Middle frontal gyrus (tissue), 1 donor: ENCODE measurements at regions not wholly inside any gene's neighbourhood (a gene's known extent, or its start where the extent isn't known, plus 50 kb on each side); places are given as distances from the start of the nearest gene placed in this dataset.

ENCODE experiments used
- DNase-seq: peaks from one replicate; pipeline ENCODE4 v3.0.0-alpha.2; 2015; ENCODE audit warnings: low spot score; ENCODE audit errors: extremely low spot score

DNA sequence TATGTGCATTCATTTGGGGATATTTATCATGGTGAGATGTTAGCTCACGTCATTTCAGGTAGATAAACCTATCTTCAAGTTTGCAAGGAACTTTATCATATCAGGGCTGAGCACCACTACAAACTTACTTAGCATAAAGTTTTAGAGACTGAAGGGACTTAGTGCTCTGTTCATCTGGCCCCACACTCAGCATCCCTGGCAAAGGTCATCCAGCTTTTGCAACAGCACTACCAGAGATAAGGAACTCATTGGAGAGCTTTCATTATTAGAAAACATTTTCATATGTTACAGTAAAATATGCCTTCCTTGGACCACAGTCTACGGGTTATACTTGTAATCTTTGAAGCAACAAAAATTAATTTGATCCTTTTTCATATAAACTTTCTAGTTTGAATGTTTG is 263.4 kb downstream of the POU4F1 start:
- no peak for DNase-seq

DNA sequence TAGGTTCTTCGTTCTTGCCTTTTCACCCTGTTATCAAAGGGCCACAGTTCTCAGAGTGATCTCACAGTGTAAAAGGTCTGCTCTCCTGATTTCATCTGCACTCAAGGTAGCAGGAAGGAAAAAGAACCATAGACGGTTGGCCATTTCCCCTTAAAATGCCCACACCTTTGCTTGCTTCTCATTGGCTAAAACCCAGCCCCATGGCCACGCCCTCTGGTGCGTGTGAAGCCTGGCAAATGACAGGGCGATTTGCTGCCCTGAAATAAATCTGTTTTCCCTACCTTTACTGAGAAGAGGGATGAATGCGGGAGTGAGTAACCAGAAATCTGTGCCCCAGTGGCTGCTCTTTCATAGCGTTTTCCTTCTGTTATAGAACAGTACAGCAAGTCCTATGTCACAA is 269.3 kb downstream of the POU4F1 start:
- no peak for DNase-seq

DNA sequence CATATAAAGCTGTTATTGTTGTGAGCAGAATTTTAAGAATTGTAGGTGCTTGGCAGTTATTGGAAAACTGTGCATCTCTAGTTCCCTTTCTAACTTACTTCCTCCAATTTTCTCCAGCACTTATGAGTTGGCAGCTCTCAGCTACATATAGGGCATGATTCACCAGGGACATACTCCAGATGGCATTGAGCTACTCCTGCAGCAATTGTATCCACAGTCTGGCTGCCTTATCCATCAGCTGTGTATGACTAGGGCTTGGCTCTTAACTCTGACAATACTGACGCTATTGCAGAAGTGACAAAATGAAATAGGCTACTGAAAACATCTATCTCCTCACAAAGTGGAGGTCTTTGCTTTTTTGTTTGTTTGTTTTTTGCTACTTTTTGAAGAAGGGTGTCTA is 276.7 kb downstream of the POU4F1 start:
- DNase-seq: no peak

DNA sequence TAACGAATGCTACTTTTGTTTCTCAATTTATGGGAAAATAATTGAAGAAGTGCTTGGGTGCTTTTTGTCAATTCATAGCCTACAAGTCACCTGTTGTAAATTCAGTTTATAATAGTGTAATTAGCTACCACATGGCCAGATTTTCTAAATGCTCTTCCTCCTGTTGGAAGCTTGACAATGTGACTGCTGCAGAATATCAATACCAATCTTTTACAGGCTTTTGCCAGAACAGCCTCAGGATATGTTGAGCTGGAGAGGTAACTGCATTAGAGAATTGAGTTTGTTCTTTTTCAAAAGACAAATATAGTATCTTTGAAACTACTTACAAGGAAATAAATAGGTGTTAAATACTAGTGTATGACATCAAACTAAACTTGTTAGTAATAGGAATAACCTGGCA is 277.8 kb downstream of the POU4F1 start:
- DNase-seq: no peak

DNA sequence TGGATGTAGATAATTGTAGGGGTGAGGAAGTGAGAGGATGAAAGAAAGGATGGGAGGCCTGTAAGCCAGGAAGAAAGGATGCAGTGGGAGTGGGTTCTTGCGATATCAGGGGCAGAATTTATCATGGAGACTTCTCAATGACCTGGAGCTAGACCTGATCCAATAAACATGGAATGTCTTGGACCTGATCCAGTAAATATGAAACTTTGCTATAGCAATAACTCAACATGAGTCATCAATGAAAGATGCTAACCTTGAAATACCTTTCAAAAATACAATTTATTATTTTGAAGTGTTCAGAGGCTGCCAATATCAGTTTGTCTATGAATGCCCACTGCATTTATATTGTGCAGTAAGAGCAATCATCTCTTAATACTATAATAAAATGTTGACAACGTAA is 279.5 kb downstream of the POU4F1 start:
- no peak for DNase-seq

DNA sequence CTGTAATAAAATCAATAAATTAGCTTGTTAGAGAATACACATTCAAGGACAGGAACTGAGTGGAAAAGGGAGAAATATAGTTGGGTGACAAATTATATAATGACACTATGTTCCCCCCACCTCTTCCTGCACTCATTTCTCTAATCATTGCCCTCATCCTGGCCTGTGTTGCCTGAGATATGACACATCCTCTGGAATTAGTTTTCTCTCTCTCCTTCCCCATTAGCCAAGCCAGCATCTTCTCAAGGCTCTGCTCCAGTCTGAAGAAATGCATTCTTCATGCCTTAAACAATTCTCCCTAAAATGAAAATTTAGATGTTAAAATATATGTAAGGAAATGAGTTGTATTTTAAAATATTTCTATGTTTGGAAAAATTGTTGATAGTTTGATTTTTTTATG is 280.3 kb downstream of the POU4F1 start:
- no peak for DNase-seq

DNA sequence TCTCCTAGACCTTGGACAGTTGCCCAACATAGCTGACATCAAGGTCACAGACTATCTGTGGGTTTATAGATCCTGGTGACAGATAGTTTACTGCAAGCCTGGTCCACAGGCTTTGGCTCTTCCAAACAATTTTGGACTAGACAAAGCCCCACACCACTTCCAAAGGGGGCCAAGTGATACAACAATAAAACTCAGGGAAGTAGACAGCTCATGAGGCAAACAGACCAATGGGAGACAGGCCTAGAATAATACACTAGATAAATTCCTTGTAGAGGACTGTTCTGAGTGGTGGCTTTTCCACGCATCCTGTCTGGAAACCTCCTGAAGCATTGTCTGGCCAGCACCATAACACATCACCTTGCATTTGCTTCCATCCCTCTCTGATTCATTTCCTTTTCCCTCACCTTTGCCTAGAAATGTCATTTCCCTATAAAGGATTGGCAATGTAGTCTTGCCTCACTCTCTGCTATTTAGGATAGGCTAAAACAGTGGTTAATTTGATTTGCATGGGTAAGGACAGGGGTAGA is 284.2 kb downstream of the POU4F1 start:
- no peak for DNase-seq

DNA sequence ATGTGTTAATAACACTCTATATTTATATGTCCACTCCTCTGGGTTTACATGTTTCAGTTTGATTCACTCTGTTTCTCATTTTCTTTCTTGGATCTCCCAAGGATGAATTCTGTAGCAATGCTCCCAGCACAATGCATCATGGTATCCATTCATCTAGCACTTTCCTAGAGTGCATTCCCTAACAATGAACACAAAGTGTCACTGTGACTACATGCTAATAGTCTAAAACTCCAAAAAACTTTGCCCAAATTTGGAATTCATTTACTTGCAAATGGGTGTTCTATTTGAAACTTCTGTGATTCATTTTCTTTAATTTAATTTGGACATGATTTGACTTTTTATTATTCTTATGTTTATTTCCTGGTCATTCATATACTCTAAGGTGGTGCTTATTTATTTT is 286.3 kb downstream of the POU4F1 start:
- no peak for DNase-seq

DNA sequence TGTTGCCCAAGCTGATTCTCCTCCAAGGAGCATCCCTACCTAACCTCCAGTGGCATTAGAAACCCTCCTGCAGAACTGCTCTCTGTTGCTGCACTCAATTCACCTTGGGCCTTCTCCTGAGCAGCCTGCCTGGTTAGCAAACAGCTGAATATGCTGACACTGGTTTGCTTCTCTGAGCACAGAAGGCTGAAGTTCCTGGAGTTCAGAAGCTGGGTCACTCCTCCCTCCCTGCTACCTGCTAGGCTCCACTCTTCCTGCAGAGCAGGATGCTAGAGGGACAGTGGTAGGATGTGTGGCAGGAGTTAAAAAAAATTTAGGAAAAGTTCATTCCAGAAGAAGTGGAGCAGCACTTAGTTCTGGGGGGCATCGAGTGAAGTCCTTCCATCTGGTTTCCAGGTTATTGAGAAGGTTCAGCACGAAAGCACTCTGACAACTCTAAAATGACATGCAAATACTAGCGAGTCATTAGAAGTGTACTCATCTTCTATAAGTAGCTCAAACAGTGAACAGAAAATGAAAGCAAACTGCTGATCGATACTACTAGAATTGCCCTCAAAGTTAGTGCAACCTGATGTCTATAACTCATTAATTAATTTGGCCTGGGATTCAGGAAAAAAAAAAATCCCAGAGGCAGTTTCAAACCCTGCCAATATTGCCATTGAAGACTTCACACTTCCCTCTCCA is 293.7 kb downstream of the POU4F1 start:
- DNase-seq: no peak

DNA sequence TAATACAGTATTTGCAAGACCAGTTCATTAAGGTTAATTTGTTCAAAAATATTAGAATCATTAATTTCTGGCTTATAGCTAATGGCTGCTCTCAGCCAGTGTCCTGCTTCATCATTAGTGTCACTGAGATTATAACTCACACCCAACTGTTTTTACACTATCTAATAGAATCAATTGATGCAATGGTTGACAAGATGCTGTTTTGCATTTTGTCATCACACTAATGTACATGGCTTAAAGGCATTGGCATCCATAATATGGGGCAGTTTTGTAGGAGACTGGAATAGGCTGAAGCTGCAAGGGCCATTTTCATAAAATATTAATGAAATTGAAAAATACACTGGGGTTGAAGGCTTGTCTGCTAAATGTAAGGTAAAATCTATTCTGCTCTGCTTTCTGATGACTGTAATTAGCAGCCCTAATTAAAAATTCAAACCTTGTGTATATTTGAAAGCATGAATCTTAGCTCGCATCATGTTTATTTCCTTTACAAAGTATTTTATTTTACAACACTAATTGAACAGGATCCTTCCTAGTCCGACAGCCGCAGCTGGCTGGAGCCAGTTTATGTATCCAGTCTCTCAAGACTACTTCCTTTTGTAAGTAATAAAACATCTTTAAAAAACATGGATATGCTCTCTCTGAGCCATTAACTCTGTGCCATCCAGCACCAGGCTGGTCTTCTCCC is 296.7 kb downstream of the POU4F1 start:
- no peak for DNase-seq

DNA sequence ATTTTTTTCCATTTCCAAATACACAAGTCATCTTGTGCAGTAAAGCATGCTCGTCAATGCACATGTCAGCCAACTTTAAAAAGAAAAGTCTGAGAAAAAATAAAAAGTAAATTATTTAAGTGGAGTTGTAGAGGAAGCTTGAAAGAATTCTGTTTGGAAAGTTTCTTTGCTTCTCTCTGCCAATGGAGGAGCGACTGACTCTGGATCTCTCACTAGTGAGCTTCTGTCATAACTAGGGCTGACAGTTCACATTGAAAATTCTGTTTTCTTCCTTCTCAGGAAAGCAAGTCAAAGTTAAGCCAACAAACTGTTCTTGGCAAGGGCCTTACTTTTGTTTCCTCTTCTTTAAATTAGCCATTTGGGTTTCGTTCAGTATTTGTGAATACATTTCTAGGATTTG is 298.2 kb downstream of the POU4F1 start:
- DNase-seq: no peak

DNA sequence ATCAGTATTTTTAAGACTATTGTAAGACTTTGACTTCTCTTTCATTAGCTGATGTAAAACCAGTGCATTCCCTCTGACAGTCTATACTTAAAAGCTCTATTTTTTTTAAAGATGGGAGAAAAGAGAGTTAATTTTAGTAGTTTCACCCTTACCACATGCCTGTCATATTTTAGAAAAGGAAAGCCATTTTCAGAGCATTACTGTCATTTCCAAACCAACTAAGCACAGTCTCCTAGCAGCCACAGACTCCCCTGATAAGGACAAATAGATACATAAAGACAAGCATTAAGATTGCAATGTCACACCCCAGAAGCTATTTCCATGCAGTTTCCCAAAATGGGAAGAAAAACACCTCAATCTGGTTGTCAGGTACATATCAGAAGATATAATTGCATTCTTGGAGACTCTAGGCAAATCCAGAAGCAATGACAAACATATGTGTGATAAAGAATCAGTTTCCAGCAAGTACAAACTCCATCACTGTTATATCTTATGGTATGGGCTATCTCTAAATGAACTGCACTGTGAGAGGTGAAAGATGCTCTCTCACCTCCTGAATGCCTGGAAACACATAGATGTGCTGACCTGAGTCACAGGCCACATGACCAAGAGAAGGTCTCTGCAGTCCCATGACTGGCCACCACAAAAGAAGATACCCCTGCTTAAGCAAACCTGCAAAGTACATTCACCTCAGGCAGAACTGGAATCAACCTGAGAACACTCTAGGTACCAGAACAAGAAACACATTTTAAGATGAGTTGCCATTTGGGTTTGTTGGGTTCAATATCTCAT is 303.3 kb downstream of the POU4F1 start:
- DNase-seq: no peak

DNA sequence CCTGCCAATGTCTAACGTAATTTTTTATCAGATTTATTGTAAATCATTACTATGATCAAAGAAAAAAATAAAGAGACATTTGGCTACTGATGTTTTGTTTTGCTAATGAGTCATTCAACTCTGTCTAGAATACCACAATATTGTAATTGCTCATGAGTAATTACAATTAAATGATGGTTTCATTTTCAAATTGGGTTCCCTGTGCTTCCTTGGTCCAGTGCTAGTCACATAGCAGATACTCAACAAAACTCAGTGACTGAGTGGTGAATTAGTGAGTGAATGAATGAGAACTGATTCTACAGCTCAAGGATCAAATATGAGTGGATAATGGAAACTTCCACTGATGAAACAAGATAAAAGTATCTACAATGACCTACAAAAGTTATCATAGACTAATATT is 304.7 kb downstream of the POU4F1 start:
- DNase-seq: no peak

DNA sequence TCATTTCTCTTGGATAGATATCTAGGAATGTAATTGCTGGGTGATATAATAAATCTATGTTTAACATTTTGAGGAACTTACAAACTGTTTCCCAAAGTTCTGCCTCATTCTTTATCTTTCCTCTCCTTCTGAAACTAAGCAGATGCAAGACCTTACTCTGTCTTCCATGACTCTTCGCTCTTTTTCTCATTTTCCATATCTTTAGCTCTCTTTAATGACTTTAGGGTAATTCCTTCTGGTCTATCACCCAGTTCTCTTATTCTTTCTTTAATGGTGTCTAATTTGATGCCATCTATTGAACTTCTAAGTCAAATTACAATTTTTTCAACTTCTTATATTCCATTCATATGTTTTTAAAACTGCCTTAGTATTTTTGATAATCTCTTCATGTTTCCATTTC is 316.6 kb downstream of the POU4F1 start:
- no peak for DNase-seq

DNA sequence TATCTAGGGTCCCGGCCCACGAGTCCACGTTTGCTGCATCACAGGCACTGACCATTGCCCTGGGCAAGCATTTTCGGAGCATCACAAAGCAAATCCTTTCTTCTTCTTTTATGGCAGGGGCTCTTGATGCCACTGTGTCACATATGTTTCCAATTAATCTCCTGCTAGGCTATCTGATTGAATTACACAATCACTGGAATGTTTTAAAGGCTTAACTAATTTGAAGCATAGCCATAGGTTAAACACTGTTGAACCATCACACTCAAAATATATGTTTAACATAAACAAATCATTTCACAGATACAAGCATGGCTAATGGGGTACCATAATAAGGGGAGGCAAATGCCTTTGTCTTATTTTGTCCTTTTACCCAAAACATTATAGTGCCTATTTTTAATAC is 338.3 kb downstream of the POU4F1 start:
- DNase-seq: no peak

DNA sequence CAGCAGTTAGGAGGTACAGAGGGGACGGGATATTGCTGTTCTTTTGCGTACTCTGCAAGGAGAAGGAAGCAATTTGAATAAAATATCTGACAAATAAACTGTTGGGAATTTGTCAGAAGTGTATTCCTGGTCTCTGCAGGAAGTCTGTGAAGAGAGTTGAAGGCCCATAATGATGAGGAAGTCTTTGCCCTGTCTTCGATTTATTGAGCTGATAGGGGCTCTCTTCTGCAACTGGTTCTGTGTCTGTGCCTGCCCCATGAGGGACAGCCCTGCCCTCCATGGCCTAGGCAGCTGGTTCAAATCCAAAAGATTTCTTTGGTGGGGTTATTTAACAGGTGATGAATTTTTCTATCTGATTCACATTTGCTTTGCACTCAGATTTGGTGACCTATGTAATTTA is 339.7 kb upstream of the EDNRB start:
- DNase-seq: no peak

DNA sequence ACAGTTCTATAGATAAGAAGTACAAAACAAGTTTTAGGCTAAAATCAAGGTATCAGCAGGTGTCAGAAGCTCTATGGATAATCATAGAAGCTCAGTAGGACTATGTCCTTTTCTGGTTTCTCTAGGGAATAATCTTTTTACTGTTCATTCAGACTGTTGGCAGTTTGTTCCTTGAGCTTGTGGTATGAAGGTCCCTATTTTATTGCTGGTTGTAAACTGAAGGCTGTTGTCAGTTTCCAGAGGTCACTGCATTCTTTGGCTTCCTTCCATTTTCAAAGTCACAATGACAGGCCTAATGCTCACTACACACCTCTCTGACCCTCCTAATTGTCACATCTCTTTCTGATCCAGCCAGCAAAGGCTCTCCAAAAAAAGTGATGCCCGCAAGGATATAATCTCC is 337.9 kb upstream of the EDNRB start:
- no peak for DNase-seq

DNA sequence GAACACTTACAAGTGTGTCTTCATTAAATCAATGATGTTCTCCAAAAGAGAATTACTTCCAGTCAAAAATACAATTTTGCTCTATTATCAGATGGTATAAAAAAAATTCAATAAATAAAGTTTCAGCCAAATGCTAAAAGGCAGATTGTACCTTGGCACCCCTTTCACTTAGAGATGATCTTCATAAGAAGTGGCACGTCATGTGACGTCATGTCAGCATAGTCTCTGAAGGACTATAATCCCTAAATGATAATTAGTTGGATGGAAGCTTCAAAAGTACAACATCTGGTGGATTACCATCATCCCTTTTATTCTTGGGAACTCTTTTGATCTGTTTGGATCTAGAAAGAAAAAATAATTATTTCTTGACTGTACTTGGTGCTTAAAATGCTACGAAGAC is 335.5 kb upstream of the EDNRB start:
- DNase-seq: no peak

DNA sequence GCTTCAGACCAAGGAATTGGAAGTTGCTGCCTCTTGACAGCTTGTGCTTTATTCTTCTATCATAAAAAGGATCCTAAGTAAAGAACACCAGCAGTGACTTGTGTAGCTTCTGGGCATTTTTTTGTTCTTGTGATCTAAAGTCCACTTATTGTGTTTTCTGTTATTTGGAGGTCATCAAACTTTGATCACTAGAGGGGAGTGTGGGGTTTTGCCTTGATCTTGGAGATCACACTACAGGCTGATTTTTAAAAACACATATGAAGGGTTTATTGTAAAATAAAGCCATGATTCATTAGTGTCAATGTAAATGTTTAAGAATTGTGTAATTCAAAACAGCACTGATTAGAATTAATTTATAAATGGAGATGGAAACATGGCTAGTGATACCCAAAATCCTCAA is 328.7 kb upstream of the EDNRB start:
- no peak for DNase-seq

DNA sequence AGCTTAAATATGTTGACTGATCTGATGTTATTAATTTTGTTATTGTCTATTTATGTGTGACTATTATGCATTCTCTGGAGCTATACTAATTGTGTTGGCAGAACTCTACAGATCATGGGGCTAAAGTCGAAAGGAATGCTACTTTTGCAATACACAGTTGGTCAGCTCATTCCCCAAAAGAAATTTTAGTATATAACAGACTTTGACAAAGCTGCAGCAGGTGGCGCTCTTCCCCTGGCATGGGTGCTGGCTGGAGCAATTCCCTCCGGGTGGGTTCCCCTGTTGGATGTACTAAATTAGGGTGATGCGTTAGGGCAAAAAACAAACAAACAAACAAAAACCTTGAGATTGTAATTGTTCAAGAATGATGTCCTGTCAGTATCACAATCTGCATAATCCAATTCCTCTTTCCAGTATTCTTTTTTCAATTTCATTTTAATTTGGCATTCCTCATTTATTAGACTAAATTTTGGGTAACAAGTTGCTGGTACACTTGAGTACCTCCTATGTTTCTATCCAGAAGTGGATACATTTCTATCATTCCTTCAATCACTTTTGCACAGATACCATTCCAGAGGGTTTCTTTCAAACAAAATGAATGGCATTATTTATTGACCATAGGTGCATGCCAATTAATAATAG is 322.8 kb upstream of the EDNRB start:
- no peak for DNase-seq

DNA sequence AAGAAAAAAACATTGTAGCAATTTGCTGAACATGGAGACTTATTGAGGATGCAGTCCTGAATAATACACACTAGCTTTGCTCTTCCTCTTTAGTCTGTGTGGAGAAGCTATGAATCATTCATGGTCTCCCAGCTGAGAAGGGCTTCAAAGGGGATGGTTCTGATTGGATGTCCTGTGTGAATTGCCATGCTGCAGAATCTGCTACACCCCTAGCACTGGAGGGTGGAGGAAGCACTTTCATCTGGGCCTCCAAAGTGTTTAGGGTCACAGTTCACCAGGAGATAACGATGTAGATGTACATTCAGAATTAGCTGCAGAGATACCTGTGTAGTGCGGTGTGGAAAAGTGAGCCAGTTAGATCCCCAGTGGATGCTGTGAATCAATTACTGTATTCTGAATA is 321.1 kb upstream of the EDNRB start:
- DNase-seq: no peak

DNA sequence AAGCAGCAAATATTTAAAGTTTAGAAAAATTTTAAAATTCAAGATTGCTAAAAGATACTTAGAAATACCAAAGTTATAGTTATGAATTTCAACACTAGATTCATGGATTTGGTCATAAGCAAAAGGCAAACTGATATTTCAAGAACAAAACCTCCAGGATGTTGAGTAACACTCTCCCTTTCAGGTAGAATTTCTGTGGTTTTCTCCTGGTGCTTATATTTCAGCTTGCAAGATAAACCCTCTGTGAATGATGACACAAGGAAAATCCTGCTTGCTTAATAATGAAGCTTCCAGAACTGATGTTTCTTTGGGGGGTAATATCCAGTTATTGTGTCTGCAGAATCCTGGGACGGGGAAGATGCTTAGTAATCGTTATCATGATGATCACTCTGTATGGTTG is 320.3 kb upstream of the EDNRB start:
- no peak for DNase-seq
